HEK293 (cell line): ENCODE measurements at regions not wholly inside any gene's neighbourhood (a gene's known extent, or its start where the extent isn't known, plus 50 kb on each side); places are given as distances from the start of the nearest gene placed in this dataset.

Source experiments
- CTCF ChIA-PET: fragments of 350-600 bp; formaldehyde crosslinking; extraction: SDS; loops from one replicate; lab custom pipeline; 2021; ENCODE audit warnings: antibody characterized with exemption; lab: Yijun Ruan, JAX
- POLR2A ChIA-PET: fragments of 300-600 bp; formaldehyde crosslinking; extraction: SDS; loops from one replicate; lab custom pipeline; 2020; ENCODE audit warnings: antibody characterized with exemption, inconsistent platforms; lab: Yijun Ruan, JAX
- H3K27ac ChIP-seq: fragments of 200-500 bp; sonication (Bioruptor generic); 2 replicates; pipeline ENCODE4 v1.5.1; 2014; ENCODE audit warnings: low read depth, low read length, control low read depth, inconsistent platforms; ENCODE audit errors: extremely low read depth
- H3K36me3 ChIP-seq, 2 experiments: fragments of 200-500 bp in 1 of 2; sonication (Bioruptor generic) in 1 of 2; 1 replicate in 1 of 2; 2 replicates in 1 of 2; pipeline ENCODE4 v1.5.1; 2014 to 2017; ENCODE audit warnings: inconsistent platforms in 2 of 2, low read length in 2 of 2; ENCODE audit not compliant: control insufficient read depth in 2 of 2, insufficient read depth in 1 of 2
- H3K4me1 ChIP-seq: fragments of 200-500 bp; sonication (Bioruptor generic); 2 replicates; pipeline ENCODE4 v1.5.1; 2014; ENCODE audit warnings: mild to moderate bottlenecking, low read length, inconsistent platforms; ENCODE audit not compliant: control insufficient read depth, insufficient read depth
- H3K4me3 ChIP-seq: 2 replicates; pipeline ENCODE4 v1.5.1; 2011; ENCODE audit warnings: low read depth, mild to moderate bottlenecking, control low read depth, low read length, moderate library complexity
- H3K9me3 ChIP-seq: fragments of 200-500 bp; sonication (Bioruptor generic); 2 replicates; pipeline ENCODE4 v1.5.1; 2014; ENCODE audit warnings: low read depth, low read length, inconsistent platforms; ENCODE audit not compliant: control insufficient read depth, insufficient read depth
- BCL11A ChIP-seq: fragments of 450-650 bp; formaldehyde crosslinking; IDR thresholded peaks from 2 replicates; pipeline ENCODE4 v1.5.1; 2016; ENCODE audit warnings: low read depth, missing biosample characterization, missing genetic modification characterization
- EGR2 ChIP-seq: fragments of 450-650 bp; formaldehyde crosslinking; IDR thresholded peaks from 2 replicates; pipeline ENCODE4 v1.5.1; 2016; ENCODE audit warnings: low read depth, missing biosample characterization, missing genetic modification characterization
- HOXA7 ChIP-seq: sonication (generic); formaldehyde crosslinking; IDR thresholded peaks from 2 replicates; pipeline ENCODE4 v1.8.1; 2022; ENCODE audit warnings: missing genetic modification reagents, borderline replicate concordance
- INSM2 ChIP-seq: fragments of 450-650 bp; formaldehyde crosslinking; IDR thresholded peaks from 2 replicates; pipeline ENCODE4 v1.5.1; 2016; ENCODE audit warnings: missing biosample characterization, missing genetic modification characterization
- MZF1 ChIP-seq: fragments of 450-650 bp; formaldehyde crosslinking; IDR thresholded peaks from 2 replicates; pipeline ENCODE4 v1.5.1; 2017; ENCODE audit warnings: missing biosample characterization, missing genetic modification characterization, borderline replicate concordance
- PRDM10 ChIP-seq: fragments of 450-650 bp; formaldehyde crosslinking; IDR thresholded peaks from 2 replicates; pipeline ENCODE4 v1.5.1; 2016; ENCODE audit warnings: missing biosample characterization, missing genetic modification characterization
- YY2 ChIP-seq: fragments of 450-650 bp; formaldehyde crosslinking; IDR thresholded peaks from 2 replicates; pipeline ENCODE4 v1.5.1; 2016; ENCODE audit warnings: missing biosample characterization, missing genetic modification characterization
- ZFP69B ChIP-seq: fragments of 450-650 bp; formaldehyde crosslinking; IDR thresholded peaks from 2 replicates; pipeline ENCODE4 v1.5.1; 2016; ENCODE audit warnings: missing biosample characterization, missing genetic modification characterization
- ZNF114 ChIP-seq: fragments of 450-650 bp; formaldehyde crosslinking; IDR thresholded peaks from 2 replicates; pipeline ENCODE4 v1.5.0; 2017; ENCODE audit warnings: missing biosample characterization, missing genetic modification characterization
- ZNF18 ChIP-seq: fragments of 450-650 bp; formaldehyde crosslinking; IDR thresholded peaks from 2 replicates; pipeline ENCODE4 v1.5.1; 2016; ENCODE audit warnings: missing biosample characterization, missing genetic modification characterization
- ZNF248 ChIP-seq: fragments of 450-650 bp; formaldehyde crosslinking; IDR thresholded peaks from 2 replicates; pipeline ENCODE4 v1.5.1; 2017; ENCODE audit warnings: missing biosample characterization, missing genetic modification characterization
- ZNF362 ChIP-seq: fragments of 450-650 bp; formaldehyde crosslinking; IDR thresholded peaks from 2 replicates; pipeline ENCODE4 v1.5.1; 2016; ENCODE audit warnings: missing biosample characterization, missing genetic modification characterization
- ZNF600 ChIP-seq: fragments of 450-650 bp; formaldehyde crosslinking; IDR thresholded peaks from 2 replicates; pipeline ENCODE4 v1.5.1; 2016; ENCODE audit warnings: missing biosample characterization, missing genetic modification characterization
- ZNF610 ChIP-seq: fragments of 450-650 bp; formaldehyde crosslinking; IDR thresholded peaks from 2 replicates; pipeline ENCODE4 v1.5.1; 2016; ENCODE audit warnings: missing biosample characterization, missing genetic modification characterization, borderline replicate concordance
- ZNF626 ChIP-seq: fragments of 450-650 bp; sonication (Bioruptor Pico); formaldehyde crosslinking; IDR thresholded peaks from 2 replicates; pipeline ENCODE4 v1.5.1; 2018; ENCODE audit warnings: missing biosample characterization, missing genetic modification characterization, inconsistent platforms
- ZXDB ChIP-seq: fragments of 450-650 bp; formaldehyde crosslinking; IDR thresholded peaks from 2 replicates; pipeline ENCODE4 v1.5.1; 2016; ENCODE audit warnings: missing biosample characterization, missing genetic modification characterization
- TF ChIP-seq, protein P1 (sequence below): fragments of 450-650 bp; formaldehyde crosslinking; IDR thresholded peaks from 2 replicates; pipeline ENCODE4 v1.5.1; 2016; ENCODE audit warnings: missing biosample characterization, missing genetic modification characterization
- TF ChIP-seq, protein P2 (sequence below): fragments of 450-650 bp; formaldehyde crosslinking; IDR thresholded peaks from 2 replicates; pipeline ENCODE4 v1.5.1; 2016; ENCODE audit warnings: missing biosample characterization, missing genetic modification characterization
- TF ChIP-seq, protein P3 (sequence below): fragments of 450-650 bp; formaldehyde crosslinking; IDR thresholded peaks from 2 replicates; pipeline ENCODE4 v1.5.1; 2016; ENCODE audit warnings: missing biosample characterization, missing genetic modification characterization
- TF ChIP-seq, protein P4 (sequence below): fragments of 450-650 bp; formaldehyde crosslinking; IDR thresholded peaks from 2 replicates; pipeline ENCODE4 v1.5.1; 2017; ENCODE audit warnings: missing biosample characterization, missing genetic modification characterization

DNA sequence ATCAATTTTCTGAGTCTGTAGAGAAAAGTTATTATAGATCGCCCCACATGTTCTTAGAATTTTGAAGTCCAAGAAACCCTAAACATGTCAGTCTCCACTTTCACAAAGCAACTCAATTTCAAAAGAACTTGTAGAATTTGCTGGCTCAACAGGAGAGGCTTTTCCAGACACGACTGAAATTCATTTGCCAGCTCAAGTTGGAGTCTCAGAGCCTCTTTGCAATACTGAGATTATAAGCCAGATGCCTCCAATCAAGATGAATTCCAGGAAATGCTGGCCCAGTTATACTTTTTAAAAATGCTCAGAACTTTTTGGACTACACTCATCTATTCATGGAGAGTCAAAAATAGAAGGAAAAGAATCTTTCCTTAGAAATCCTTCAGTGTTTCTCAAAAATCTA lies 56.9 kb upstream of the NLGN1 start (continued):
- no peak for TF ChIP-seq PRDM10 (tag by site-specific recombination)
- no peak for TF ChIP-seq INSM2
- TF ChIP-seq BCL11A (tag by site-specific recombination): no peak
- TF ChIP-seq HOXA7 (CRISPR knock-in tag): no peak
- TF ChIP-seq MZF1 (tag by site-specific recombination): no peak
- no peak for TF ChIP-seq EGR2 (tag by site-specific recombination)
- TF ChIP-seq ZFP69B (tag by site-specific recombination): no peak
- TF ChIP-seq, protein P1, sequence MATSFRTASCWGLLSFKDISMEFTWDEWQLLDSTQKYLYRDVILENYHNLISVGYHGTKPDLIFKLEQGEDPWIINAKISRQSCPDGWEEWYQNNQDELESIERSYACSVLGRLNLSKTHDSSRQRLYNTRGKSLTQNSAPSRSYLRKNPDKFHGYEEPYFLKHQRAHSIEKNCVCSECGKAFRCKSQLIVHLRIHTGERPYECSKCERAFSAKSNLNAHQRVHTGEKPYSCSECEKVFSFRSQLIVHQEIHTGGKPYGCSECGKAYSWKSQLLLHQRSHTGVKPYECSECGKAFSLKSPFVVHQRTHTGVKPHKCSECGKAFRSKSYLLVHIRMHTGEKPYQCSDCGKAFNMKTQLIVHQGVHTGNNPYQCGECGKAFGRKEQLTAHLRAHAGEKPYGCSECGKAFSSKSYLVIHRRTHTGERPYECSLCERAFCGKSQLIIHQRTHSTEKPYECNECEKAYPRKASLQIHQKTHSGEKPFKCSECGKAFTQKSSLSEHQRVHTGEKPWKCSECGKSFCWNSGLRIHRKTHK (tag by site-specific recombination): no peak
- no peak for TF ChIP-seq ZNF610 (tag by site-specific recombination)
- TF ChIP-seq, protein P2, sequence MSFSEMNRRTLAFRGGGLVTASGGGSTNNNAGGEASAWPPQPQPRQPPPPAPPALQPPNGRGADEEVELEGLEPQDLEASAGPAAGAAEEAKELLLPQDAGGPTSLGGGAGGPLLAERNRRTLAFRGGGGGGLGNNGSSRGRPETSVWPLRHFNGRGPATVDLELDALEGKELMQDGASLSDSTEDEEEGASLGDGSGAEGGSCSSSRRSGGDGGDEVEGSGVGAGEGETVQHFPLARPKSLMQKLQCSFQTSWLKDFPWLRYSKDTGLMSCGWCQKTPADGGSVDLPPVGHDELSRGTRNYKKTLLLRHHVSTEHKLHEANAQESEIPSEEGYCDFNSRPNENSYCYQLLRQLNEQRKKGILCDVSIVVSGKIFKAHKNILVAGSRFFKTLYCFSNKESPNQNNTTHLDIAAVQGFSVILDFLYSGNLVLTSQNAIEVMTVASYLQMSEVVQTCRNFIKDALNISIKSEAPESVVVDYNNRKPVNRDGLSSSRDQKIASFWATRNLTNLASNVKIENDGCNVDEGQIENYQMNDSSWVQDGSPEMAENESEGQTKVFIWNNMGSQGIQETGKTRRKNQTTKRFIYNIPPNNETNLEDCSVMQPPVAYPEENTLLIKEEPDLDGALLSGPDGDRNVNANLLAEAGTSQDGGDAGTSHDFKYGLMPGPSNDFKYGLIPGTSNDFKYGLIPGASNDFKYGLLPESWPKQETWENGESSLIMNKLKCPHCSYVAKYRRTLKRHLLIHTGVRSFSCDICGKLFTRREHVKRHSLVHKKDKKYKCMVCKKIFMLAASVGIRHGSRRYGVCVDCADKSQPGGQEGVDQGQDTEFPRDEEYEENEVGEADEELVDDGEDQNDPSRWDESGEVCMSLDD: no peak
- no peak for TF ChIP-seq ZNF18
- TF ChIP-seq ZNF626 (tag by site-specific recombination): no peak
- TF ChIP-seq YY2 (tag by site-specific recombination): no peak

- Histone ChIP-seq H3K36me3 (no peaks in the 10 kb centered on the region), H3K4me3 (no peak overlapping the region), H3K27ac (no peak overlapping the region), H3K4me1 (no peaks in the 10 kb centered on the region), H3K9me3 (no peaks in the 10 kb centered on the region)
- CTCF ChIA-PET: no interaction called here
- POLR2A ChIA-PET: no interaction called here
- TF ChIP-seq ZNF248 (tag by site-specific recombination) (no peak), ZNF600 (tag by site-specific recombination) (no peak), ZNF114 (tag by site-specific recombination) (no peak), ZNF362 (no peak), ZXDB (tag by site-specific recombination) (no peak)
- TF ChIP-seq, protein P3, sequence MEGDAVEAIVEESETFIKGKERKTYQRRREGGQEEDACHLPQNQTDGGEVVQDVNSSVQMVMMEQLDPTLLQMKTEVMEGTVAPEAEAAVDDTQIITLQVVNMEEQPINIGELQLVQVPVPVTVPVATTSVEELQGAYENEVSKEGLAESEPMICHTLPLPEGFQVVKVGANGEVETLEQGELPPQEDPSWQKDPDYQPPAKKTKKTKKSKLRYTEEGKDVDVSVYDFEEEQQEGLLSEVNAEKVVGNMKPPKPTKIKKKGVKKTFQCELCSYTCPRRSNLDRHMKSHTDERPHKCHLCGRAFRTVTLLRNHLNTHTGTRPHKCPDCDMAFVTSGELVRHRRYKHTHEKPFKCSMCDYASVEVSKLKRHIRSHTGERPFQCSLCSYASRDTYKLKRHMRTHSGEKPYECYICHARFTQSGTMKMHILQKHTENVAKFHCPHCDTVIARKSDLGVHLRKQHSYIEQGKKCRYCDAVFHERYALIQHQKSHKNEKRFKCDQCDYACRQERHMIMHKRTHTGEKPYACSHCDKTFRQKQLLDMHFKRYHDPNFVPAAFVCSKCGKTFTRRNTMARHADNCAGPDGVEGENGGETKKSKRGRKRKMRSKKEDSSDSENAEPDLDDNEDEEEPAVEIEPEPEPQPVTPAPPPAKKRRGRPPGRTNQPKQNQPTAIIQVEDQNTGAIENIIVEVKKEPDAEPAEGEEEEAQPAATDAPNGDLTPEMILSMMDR: no peak
- TF ChIP-seq, protein P4, sequence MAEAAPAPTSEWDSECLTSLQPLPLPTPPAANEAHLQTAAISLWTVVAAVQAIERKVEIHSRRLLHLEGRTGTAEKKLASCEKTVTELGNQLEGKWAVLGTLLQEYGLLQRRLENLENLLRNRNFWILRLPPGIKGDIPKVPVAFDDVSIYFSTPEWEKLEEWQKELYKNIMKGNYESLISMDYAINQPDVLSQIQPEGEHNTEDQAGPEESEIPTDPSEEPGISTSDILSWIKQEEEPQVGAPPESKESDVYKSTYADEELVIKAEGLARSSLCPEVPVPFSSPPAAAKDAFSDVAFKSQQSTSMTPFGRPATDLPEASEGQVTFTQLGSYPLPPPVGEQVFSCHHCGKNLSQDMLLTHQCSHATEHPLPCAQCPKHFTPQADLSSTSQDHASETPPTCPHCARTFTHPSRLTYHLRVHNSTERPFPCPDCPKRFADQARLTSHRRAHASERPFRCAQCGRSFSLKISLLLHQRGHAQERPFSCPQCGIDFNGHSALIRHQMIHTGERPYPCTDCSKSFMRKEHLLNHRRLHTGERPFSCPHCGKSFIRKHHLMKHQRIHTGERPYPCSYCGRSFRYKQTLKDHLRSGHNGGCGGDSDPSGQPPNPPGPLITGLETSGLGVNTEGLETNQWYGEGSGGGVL: no peak
Observed at GRCh38 chr3:173336261-173336660, 61.3 kb upstream of the NLGN1 start.
